HepG2 (cell line): ENCODE measurements at regions not wholly inside any gene's neighbourhood (a gene's known extent, or its start where the extent isn't known, plus 50 kb on each side); places are given as distances from the start of the nearest gene placed in this dataset.

ENCODE experiments used
- ATAC-seq: fragments of 200-7000 bp; cut with Tn5 transposase; 3 replicates; pipeline ENCODE4 v1.9.1; 2020; ENCODE audit warnings: mild to moderate bottlenecking, moderate library complexity
- BruUV-seq: library from RNA; stranded (reverse); fragments of 400-500 nt; replicated peaks from 2 replicates; lab custom pipeline; 2021; lab: Mats Ljungman, UMichigan
- CTCF ChIA-PET: fragments of 300-600 bp; formaldehyde crosslinking; extraction: SDS; loops from one replicate; lab custom pipeline; 2021; ENCODE audit warnings: low total read pairs, inconsistent platforms, low intra/inter-chr PET ratio; lab: Yijun Ruan, JAX
- POLR2A ChIA-PET: fragments of 350-600 bp; sonication (Branson Sonifier 250); formaldehyde crosslinking; loops from one replicate; lab custom pipeline; 2020; ENCODE audit warnings: antibody characterized with exemption, inconsistent platforms; lab: Yijun Ruan, JAX
- DNase-seq: peaks from one replicate; pipeline ENCODE4 v3.0.0-alpha.2; 2015; ENCODE audit warnings: low spot score
- FAIRE-seq: peaks from 3 replicates; lab custom pipeline; 2011; peaks lifted over from hg19 to GRCh38; lab: Jason Lieb, UNC
- H2AFZ ChIP-seq: one replicate; pipeline ENCODE4 v1.6.1; 2011; ENCODE audit warnings: low read length, inconsistent platforms
- H3K27ac ChIP-seq: fragments of 300-600 bp; 3 replicates; pipeline ENCODE4 v1.8.0; 2011; ENCODE audit warnings: mixed run types, mild to moderate bottlenecking, mixed read lengths, low read length, inconsistent platforms; ENCODE audit not compliant: insufficient read depth; ENCODE audit errors: extremely low read length
- H3K27me3 ChIP-seq, 2 experiments: fragments of 200-600 bp in 1 of 2; 2 replicates in 1 of 2; 3 replicates in 1 of 2; pipeline versions ENCODE4 v1.6.0 to v1.8.0; 2011; ENCODE audit warnings: low read length in 2 of 2, mild to moderate bottlenecking in 2 of 2, moderate library complexity in 2 of 2, inconsistent platforms in 1 of 2; ENCODE audit not compliant: insufficient read depth in 2 of 2, control insufficient read depth in 1 of 2
- H3K36me3 ChIP-seq, 2 experiments: fragments of 200-600 bp in 1 of 2; replicated peaks in 1 of 2; 2 replicates in 1 of 2; 3 replicates in 1 of 2; pipeline versions ENCODE4 v1.5.1 to v1.8.0; 2011; ENCODE audit warnings: low read length in 2 of 2, inconsistent platforms in 1 of 2; ENCODE audit not compliant: insufficient read depth in 2 of 2, control insufficient read depth in 1 of 2
- H3K4me1 ChIP-seq: 2 replicates; pipeline ENCODE4 v1.5.1; 2012; ENCODE audit warnings: low read length, inconsistent platforms; ENCODE audit not compliant: insufficient read depth
- H3K4me2 ChIP-seq: 2 replicates; pipeline ENCODE4 v1.6.0; 2011; ENCODE audit warnings: low read depth, low read length, inconsistent platforms
- H3K4me3 ChIP-seq, 3 experiments: fragments of 200-600 bp in 1 of 3; sonication (generic), shearing (Covaris generic) in 1 of 3; replicated peaks in 1 of 3; 2 replicates each; pipeline ENCODE4 v1.5.1; 2011 to 2016; ENCODE audit warnings: low read length in 3 of 3, inconsistent platforms in 2 of 3, low read depth in 2 of 3, mild to moderate bottlenecking in 2 of 3, control low read depth in 1 of 3, mixed read lengths in 1 of 3; ENCODE audit not compliant: insufficient read depth in 1 of 3
- H3K79me2 ChIP-seq: one replicate; pipeline ENCODE4 v1.6.1; 2011; ENCODE audit warnings: low read length, inconsistent platforms; ENCODE audit not compliant: insufficient read depth
- H3K9ac ChIP-seq: 2 replicates; pipeline ENCODE4 v1.6.0; 2011; ENCODE audit warnings: mild to moderate bottlenecking, low read depth, low read length, inconsistent platforms; ENCODE audit not compliant: insufficient read depth
- H3K9me3 ChIP-seq: 2 replicates; pipeline ENCODE4 v1.5.1; 2012; ENCODE audit warnings: mild to moderate bottlenecking, low read length
- H4K20me1 ChIP-seq: 2 replicates; pipeline ENCODE4 v1.6.0; 2011; ENCODE audit warnings: inconsistent platforms, mild to moderate bottlenecking, low read length, moderate library complexity; ENCODE audit not compliant: insufficient read depth
- ATF7 ChIP-seq, 2 experiments: fragments of 450-650 bp in 1 of 2; sonication (generic) in 1 of 2; formaldehyde crosslinking in 1 of 2; IDR thresholded peaks; 2 replicates each; pipeline versions ENCODE4 v1.4.0 to v1.6.1; 2016 to 2020; ENCODE audit warnings: antibody characterized with exemption in 1 of 2, mild to moderate bottlenecking in 1 of 2, missing genetic modification reagents in 1 of 2
- HNRNPK ChIP-seq: fragments of 200-400 bp; formaldehyde crosslinking; IDR thresholded peaks from 2 replicates; pipeline ENCODE4 v1.6.1; 2018; ENCODE audit warnings: low read length, low read depth, moderate library complexity, mild to moderate bottlenecking; ENCODE audit not compliant: poor library complexity, severe bottlenecking
- HNRNPLL ChIP-seq: fragments of 200-400 bp; formaldehyde crosslinking; IDR thresholded peaks from 2 replicates; pipeline ENCODE4 v1.6.1; 2017; ENCODE audit warnings: mild to moderate bottlenecking, low read depth, low read length; ENCODE audit not compliant: poor library complexity, severe bottlenecking
- JUNB ChIP-seq: sonication (generic); formaldehyde crosslinking; IDR thresholded peaks from 2 replicates; pipeline ENCODE4 v1.8.0; 2022; ENCODE audit warnings: missing genetic modification reagents, mild to moderate bottlenecking, borderline replicate concordance
- KLF11 ChIP-seq: IDR thresholded peaks from 2 replicates; pipeline ENCODE4 v1.6.1; 2016; ENCODE audit warnings: missing compliant biosample characterization
- PHF21A ChIP-seq: sonication (generic); formaldehyde crosslinking; IDR thresholded peaks from 2 replicates; pipeline ENCODE4 v1.5.0; 2020; ENCODE audit warnings: mild to moderate bottlenecking, missing genetic modification reagents
- POLR2AphosphoS2 ChIP-seq: IDR thresholded peaks from 2 replicates; pipeline ENCODE4 v1.6.1; 2011; ENCODE audit warnings: low read depth, low read length, improper control_type of control experiment
- POLR2G ChIP-seq: fragments of 200-400 bp; formaldehyde crosslinking; IDR thresholded peaks from 2 replicates; pipeline ENCODE4 v1.6.1; 2018; ENCODE audit warnings: mild to moderate bottlenecking, low read depth, low read length, moderate library complexity
- RFX1 ChIP-seq: fragments of 450-650 bp; IDR thresholded peaks from 2 replicates; pipeline ENCODE4 v1.6.1; 2017
- RFX5 ChIP-seq: IDR thresholded peaks from 2 replicates; pipeline ENCODE4 v1.6.1; 2011; ENCODE audit warnings: low read depth, low read length, improper control_type of control experiment
- SP1 ChIP-seq, 2 experiments: fragments of 450-650 bp in 1 of 2; sonication (generic) in 1 of 2; formaldehyde crosslinking in 1 of 2; IDR thresholded peaks; 2 replicates each; pipeline versions ENCODE4 v1.4.0 to v1.6.1; 2016 to 2020; ENCODE audit warnings: missing genetic modification reagents in 1 of 2
- ZFP90 ChIP-seq: sonication (generic); formaldehyde crosslinking; IDR thresholded peaks from 2 replicates; pipeline ENCODE4 v1.8.0; 2022; ENCODE audit warnings: missing genetic modification reagents, mild to moderate bottlenecking, inconsistent platforms, borderline replicate concordance
- ZIK1 ChIP-seq: sonication (generic); formaldehyde crosslinking; IDR thresholded peaks from 2 replicates; pipeline ENCODE4 v1.5.0; 2020; ENCODE audit warnings: mild to moderate bottlenecking, low read depth, missing genetic modification reagents, borderline replicate concordance
- ZNF12 ChIP-seq: sonication (generic); formaldehyde crosslinking; IDR thresholded peaks from 2 replicates; pipeline ENCODE4 v1.5.0; 2020; ENCODE audit warnings: missing genetic modification reagents
- ZNF256 ChIP-seq: sonication (generic); formaldehyde crosslinking; conservative IDR thresholded peaks from 2 replicates; pipeline ENCODE4 v1.4.0; 2020; ENCODE audit warnings: missing genetic modification reagents
- ZNF296 ChIP-seq: sonication (generic); formaldehyde crosslinking; conservative IDR thresholded peaks from 2 replicates; pipeline ENCODE4 v1.5.0; 2020; ENCODE audit warnings: mild to moderate bottlenecking, missing genetic modification reagents
- ZNF446 ChIP-seq: sonication (generic); formaldehyde crosslinking; IDR thresholded peaks from 2 replicates; pipeline ENCODE4 v1.5.0; 2020; ENCODE audit warnings: mild to moderate bottlenecking, missing genetic modification reagents
- ZNF629 ChIP-seq: sonication (generic); formaldehyde crosslinking; conservative IDR thresholded peaks from 2 replicates; pipeline ENCODE4 v1.5.0; 2020; ENCODE audit warnings: missing genetic modification reagents
- WGBS: methylation state at CpG from one replicate; pipeline ENCODE4 v1.1.6; 2017; ENCODE audit warnings: low lambda C conversion rate; 5-methylcytosine and 5-hydroxymethylcytosine counted together
- in situ Hi-C: cut with HindIII; loops from 2 replicates; pipeline ENCODE4 v1.10.0; 2017; ENCODE audit warnings: low pct_unique_long_range_greater_than_20kb; ENCODE audit not compliant: extremely low pct_ligation_motif_present
- intact Hi-C: fragments of 100-400 bp; cut with micrococcal nuclease; formaldehyde crosslinking; loops from one replicate; pipeline ENCODE4 v1.10.0; 2022; ENCODE audit not compliant: unreplicated experiment
- TF ChIP-seq, protein P1 (sequence below): sonication (generic); formaldehyde crosslinking; IDR thresholded peaks from 2 replicates; pipeline ENCODE4 v1.8.1; 2023; ENCODE audit warnings: mild to moderate bottlenecking, missing genetic modification reagents

DNA sequence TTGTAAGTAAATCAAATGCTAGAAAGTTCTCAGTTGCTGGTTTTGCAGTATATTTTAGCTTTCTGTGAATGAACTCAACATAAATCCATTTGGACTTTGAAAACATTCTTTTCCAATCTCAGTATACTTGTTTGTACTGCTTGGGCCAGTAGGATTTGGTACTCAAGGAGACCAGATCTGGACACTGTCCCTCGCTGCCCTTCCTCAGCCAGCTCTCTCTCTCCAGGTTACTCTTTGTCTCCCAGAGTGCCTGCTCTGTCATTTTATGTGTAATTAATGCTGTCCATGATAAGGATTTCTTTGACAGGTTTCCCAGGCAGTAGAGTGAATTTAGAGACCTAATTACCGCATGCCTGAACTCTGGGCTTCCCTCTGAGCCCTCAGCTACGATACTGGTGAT lies 344.6 kb upstream of the SGCD start:
- Histone ChIP-seq H3K36me3 (no peaks in the 10 kb centered on the region), H3K9me3 (no peaks in the 10 kb centered on the region), H3K27me3 (no peaks in the 10 kb centered on the region), H3K27ac (no peak overlapping the region), H3K79me2 (no peaks in the 10 kb centered on the region), H4K20me1 (no peaks in the 10 kb centered on the region), H2AFZ (no peak overlapping the region), H3K4me1 (no peaks in the 10 kb centered on the region), H3K9ac (no peak overlapping the region), H3K4me2 (no peak overlapping the region), H3K4me3 (no peak overlapping the region)
- intact Hi-C loops = no loop called here
- no TSS peak for BruUV-seq
- ATAC-seq (no peak), DNase-seq (no peak), FAIRE-seq (no peak)
- TF ChIP-seq ZNF296 (CRISPR knock-in tag) = no peak
- TF ChIP-seq ZNF629 (CRISPR knock-in tag) = no peak
- TF ChIP-seq, protein P1, sequence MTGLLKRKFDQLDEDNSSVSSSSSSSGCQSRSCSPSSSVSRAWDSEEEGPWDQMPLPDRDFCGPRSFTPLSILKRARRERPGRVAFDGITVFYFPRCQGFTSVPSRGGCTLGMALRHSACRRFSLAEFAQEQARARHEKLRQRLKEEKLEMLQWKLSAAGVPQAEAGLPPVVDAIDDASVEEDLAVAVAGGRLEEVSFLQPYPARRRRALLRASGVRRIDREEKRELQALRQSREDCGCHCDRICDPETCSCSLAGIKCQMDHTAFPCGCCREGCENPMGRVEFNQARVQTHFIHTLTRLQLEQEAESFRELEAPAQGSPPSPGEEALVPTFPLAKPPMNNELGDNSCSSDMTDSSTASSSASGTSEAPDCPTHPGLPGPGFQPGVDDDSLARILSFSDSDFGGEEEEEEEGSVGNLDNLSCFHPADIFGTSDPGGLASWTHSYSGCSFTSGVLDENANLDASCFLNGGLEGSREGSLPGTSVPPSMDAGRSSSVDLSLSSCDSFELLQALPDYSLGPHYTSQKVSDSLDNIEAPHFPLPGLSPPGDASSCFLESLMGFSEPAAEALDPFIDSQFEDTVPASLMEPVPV = no peak
- ChIA-PET CTCF (no interaction called here), POLR2A (no interaction called here)
- WGBS = 0% methylated on average over 2 of the region's 3 CpGs
- in situ Hi-C loops = no loop called here

DNA sequence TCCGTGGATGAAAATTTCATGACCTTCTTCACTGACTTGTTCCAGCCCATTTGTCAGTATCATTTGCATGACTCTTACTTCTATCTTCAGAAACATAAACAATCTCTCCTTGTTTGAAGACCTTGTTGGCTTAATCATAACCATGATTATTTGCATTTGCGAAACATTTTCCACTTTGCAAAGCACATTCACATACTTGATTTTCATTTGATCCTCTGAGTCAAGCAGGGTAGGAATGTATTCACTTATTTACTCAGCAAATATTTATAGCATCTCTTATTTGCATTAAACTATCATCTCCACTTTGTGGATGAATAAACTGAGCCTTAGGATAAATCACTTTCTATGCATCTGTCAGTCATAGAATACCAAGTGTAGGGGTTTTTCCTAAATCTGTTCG lies 343.0 kb upstream of the SGCD start:
- no peak overlapping the region for H3K27ac ChIP-seq
- no peaks in the 10 kb centered on the region for H4K20me1 ChIP-seq
- CTCF ChIA-PET = no interaction called here
- H3K4me2 ChIP-seq = no peak overlapping the region
- intact Hi-C loops = no loop called here
- H3K36me3 ChIP-seq = no peaks in the 10 kb centered on the region
- POLR2A ChIA-PET = no interaction called here
- WGBS = 5% methylated on average over 3 of the region's 3 CpGs
- FAIRE-seq (no peak), DNase-seq (no peak), ATAC-seq (no peak)
- in situ Hi-C loops = no loop called here
- H3K4me3 ChIP-seq = no peak overlapping the region
- no TSS peak for BruUV-seq
- no peaks in the 10 kb centered on the region for H3K27me3 ChIP-seq
- H3K4me1 ChIP-seq = no peaks in the 10 kb centered on the region
- no peak overlapping the region for H2AFZ ChIP-seq
- no peak overlapping the region for H3K9ac ChIP-seq
- H3K9me3 ChIP-seq = no peaks in the 10 kb centered on the region
- H3K79me2 ChIP-seq = no peaks in the 10 kb centered on the region
- TF ChIP-seq ZNF12 (CRISPR knock-in tag) = no peak
- no peak for TF ChIP-seq POLR2G
- TF ChIP-seq HNRNPK = no peak
- TF ChIP-seq ZNF446 (CRISPR knock-in tag) = no peak
- TF ChIP-seq PHF21A = no peak
- no peak for TF ChIP-seq ZNF256 (CRISPR knock-in tag)
- TF ChIP-seq RFX1 = no peak
- TF ChIP-seq ATF7 (IDR thresholded peaks at IDR 0.05) = no peak
- TF ChIP-seq ATF7 (CRISPR knock-in tag; IDR thresholded peaks at IDR 0.05) = no peak
- TF ChIP-seq RFX5 = no peak
- no peak for TF ChIP-seq KLF11
- TF ChIP-seq ZIK1 (CRISPR knock-in tag) = no peak
- TF ChIP-seq HNRNPLL = no peak
- no peak for TF ChIP-seq POLR2AphosphoS2
- TF ChIP-seq ZFP90 (CRISPR knock-in tag) = no peak
- no peak for TF ChIP-seq JUNB (CRISPR knock-in tag)
- TF ChIP-seq SP1 (IDR thresholded peaks at IDR 0.05) = no peak
- TF ChIP-seq SP1 (CRISPR knock-in tag; IDR thresholded peaks at IDR 0.05) = no peak
